ENCODE measurements at regions not wholly inside any gene's neighbourhood (a gene's known extent, or its start where the extent isn't known, plus 50 kb on each side); places are given as distances from the start of the nearest gene placed in this dataset.

GRCh38 chr11:70501051-70501901, 102.9 kb downstream of the CTTN start:
- no peak overlapping the region for H3K4me3 ChIP-seq (ENCODE audit: low read depth, low read length)

GRCh38 chr11:70501933-70502540, 103.7 kb downstream of the CTTN start:
- no peak overlapping the region for H3K4me3 ChIP-seq (ENCODE audit: low read depth, low read length)

GRCh38 chr11:70502677-70503467, 104.5 kb downstream of the CTTN start:
- no peak overlapping the region for H3K4me3 ChIP-seq (ENCODE audit: low read depth, low read length)

- H3K4me3 ChIP-seq (ENCODE audit: low read depth, low read length), result no peak overlapping the region
Observed at GRCh38 chr11:70503468-70504221, 105.3 kb downstream of the CTTN start.

GRCh38 chr11:70504246-70505020, 106.1 kb downstream of the CTTN start:
- no peak overlapping the region for H3K4me3 ChIP-seq (ENCODE audit: low read depth, low read length)

GRCh38 chr11:70505331-70505731, 107.0 kb downstream of the CTTN start:
- no peak overlapping the region for H3K4me3 ChIP-seq (ENCODE audit: low read depth, low read length)

GRCh38 chr11:70505761-70506657, 107.7 kb downstream of the CTTN start:
- H3K4me3 ChIP-seq (ENCODE audit: low read depth, low read length), result no peak overlapping the region

- H3K4me3 ChIP-seq (ENCODE audit: low read depth, low read length), result no peak overlapping the region
Observed at GRCh38 chr11:70506658-70506970, 108.3 kb downstream of the CTTN start.

- H3K4me3 ChIP-seq (ENCODE audit: low read depth, low read length), result no peak overlapping the region
Observed at GRCh38 chr11:70506986-70507385, 108.7 kb downstream of the CTTN start.

GRCh38 chr11:70507466-70508230, 109.3 kb downstream of the CTTN start:
- H3K4me3 ChIP-seq (ENCODE audit: low read depth, low read length), result no peak overlapping the region

- H3K4me3 ChIP-seq (ENCODE audit: low read depth, low read length), result no peak overlapping the region
Observed at GRCh38 chr11:70508231-70508480, 109.8 kb downstream of the CTTN start.

GRCh38 chr11:70509476-70509875, 111.1 kb downstream of the CTTN start:
- H3K4me3 ChIP-seq (ENCODE audit: low read depth, low read length), result no peak overlapping the region

- H3K4me3 ChIP-seq (ENCODE audit: low read depth, low read length), result no peak overlapping the region
Observed at GRCh38 chr11:70510106-70510505, 111.8 kb downstream of the CTTN start.

GRCh38 chr11:70510571-70510970, 112.2 kb downstream of the CTTN start:
- no peak overlapping the region for H3K4me3 ChIP-seq (ENCODE audit: low read depth, low read length)

GRCh38 chr11:70511345-70511744, 113.0 kb downstream of the CTTN start:
- H3K4me3 ChIP-seq (ENCODE audit: low read depth, low read length), result no peak overlapping the region

- no peak overlapping the region for H3K4me3 ChIP-seq (ENCODE audit: low read depth, low read length)
Observed at GRCh38 chr11:70512716-70513115, 114.4 kb downstream of the CTTN start.

GRCh38 chr11:70517203-70517602, 118.9 kb downstream of the CTTN start:
- H3K4me3 ChIP-seq (ENCODE audit: low read depth, low read length), result no peak overlapping the region

GRCh38 chr11:70517988-70518907, 119.9 kb downstream of the CTTN start:
- H3K4me3 ChIP-seq (ENCODE audit: low read depth, low read length), result no peak overlapping the region

All from iPS-11a (cell line).